Stimulated activated CD8-positive, alpha-beta memory T cell treated with anti-CD3 and anti-CD28 coated beads, Interleukin-4, amount 100 ng/mL, for 48 hours (primary cell): ENCODE measurements at regions not wholly inside any gene's neighbourhood (a gene's known extent, or its start where the extent isn't known, plus 50 kb on each side); places are given as distances from the start of the nearest gene placed in this dataset.
A peak's percentile ranks its signal among the peaks of the same experiment; 100 is the strongest.

ENCODE experiments used
- DNase-seq: peaks from one replicate; pipeline ENCODE4 v3.0.0-alpha.2; 2020

GRCh38 chr20:56975838-56976237 lies 290.6 kb downstream of the BMP7 start:
- no peak for DNase-seq

DNA sequence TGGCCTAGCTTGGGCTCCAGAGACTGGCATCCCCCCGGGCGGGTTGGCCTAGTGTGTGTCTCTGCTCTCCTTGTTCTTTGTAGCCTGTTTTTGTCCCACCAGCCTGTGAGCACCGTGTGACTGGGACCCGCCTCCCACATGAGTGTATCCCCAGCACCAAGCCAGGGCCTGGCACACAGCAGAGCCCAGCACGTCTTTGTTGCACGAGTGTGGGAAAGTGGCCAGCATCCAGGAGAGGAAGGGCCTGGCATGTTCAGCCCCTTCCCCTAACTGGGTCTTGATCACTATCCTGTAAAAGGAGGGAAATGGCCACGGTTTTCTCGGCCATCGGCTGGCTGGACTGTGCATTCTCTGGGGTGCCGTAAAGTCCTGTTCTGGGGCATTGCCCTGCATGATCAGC lies 290.1 kb downstream of the BMP7 start:
- no peak for DNase-seq

DNA sequence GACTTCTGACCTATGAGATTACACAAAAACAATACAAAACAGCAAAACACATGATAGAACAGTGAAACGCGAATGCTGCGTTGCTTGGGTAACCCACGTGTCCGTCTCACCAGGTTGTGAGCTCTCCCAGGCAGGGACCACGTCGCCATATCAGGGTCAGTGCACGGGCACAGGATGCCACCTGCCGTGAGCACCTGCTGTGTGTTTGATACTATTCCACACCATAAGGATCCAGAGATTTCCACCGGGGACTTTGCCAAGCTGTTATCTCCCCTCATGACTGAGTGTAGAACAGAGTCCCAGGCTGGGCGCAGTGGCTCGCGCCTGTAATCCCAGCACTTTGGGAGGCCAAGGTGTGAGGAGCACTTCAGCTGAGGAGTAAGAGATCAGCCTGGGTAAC lies 288.0 kb downstream of the BMP7 start:
- no peak for DNase-seq

GRCh38 chr20:56979125-56979524 lies 287.3 kb downstream of the BMP7 start:
- no peak for DNase-seq

GRCh38 chr20:56981301-56981700 lies 285.1 kb downstream of the BMP7 start:
- no peak for DNase-seq

GRCh38 chr20:56983813-56984212 lies 282.6 kb downstream of the BMP7 start:
- no peak for DNase-seq

GRCh38 chr20:56985066-56985685 lies 281.3 kb downstream of the BMP7 start:
- DNase-seq, result no peak

DNA sequence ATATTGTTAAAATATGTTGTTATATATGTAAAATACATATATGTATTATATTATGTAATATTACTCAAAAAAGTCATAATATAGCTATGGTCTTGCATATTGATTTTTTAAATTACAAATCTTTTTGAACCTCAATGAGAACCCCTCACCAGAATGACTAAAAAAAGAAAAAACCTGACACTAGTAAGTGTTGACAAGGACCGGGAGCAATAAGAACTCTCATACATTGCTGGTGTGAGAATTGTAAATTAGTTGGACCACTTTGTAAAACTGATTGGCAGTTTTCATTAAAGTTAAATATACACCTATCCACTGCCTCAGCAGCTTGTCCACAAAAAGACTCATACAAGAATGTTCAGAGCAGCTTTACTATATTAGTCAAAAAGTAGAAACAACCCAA lies 280.0 kb downstream of the BMP7 start:
- no peak for DNase-seq

- no peak for DNase-seq
Measured at GRCh38 chr20:56986931-56987720, 279.3 kb downstream of the BMP7 start.

GRCh38 chr20:56987986-56988385 lies 278.5 kb downstream of the BMP7 start:
- DNase-seq, result no peak

- no peak for DNase-seq
Measured at GRCh38 chr20:56988446-56988845, 278.0 kb downstream of the BMP7 start.

DNA sequence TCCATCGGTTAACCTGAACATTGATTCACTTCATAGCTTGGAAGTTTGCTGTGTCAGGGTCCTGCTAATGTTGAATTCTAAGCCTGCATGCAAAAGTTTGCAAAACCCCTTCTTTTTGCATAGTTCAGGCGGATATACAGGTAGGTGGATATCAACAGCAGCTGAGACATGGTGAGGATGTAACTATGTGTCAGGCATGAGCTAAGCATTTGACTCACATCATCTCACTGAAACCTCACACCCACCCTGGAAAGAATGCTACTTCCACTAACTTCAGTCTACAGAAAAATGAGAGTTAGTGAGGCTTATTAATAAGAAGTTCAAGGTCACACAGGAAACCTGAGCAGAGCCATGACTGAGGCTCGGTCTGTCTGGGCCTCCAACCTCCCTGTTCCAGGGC lies 276.9 kb downstream of the BMP7 start:
- DNase-seq, result no peak

GRCh38 chr20:56993020-56993559 lies 273.4 kb downstream of the BMP7 start:
- DNase-seq, result no peak

DNA sequence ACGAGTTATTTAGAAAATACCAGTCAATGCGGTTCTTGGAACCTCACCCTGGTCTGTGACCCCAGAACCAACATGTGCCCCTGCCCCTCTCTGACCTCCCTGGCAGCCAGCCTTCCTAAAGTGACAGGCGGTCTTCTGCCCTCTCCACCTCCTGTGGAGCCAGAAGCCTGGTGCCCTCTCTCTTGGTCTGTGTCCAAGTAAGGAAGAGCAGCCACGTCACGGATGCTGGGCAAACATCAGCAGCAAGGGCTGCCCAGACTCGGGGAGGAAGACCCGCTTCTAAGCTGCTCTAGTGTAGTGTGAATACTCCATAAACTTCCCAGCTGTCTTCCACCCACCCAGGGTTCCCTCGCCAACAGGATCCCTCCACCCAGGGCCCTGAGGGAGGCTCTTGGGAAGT lies 272.4 kb downstream of the BMP7 start:
- no peak for DNase-seq

DNA sequence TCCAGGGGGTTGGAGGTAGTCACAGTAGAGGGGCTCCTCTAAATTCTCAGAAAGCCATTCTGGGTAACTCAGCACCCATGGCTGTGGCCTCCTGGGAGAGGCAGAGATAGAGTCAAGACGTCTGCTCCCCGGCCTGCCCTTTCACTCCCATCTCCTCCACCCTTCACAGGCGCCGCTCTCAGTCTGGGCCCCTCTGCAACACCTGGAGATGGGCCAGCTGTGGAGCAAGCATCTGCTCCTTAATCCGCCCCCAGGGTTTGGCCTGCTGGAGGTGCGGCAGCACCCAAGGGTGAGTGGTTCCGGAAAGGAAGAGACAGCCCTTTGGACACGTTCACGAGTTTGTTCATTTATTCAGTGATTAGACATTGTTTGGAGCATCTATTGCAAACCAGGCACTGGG lies 271.3 kb downstream of the BMP7 start:
- no peak for DNase-seq

GRCh38 chr20:56995635-56996075 lies 270.8 kb downstream of the BMP7 start:
- peak; percentile 30 for DNase-seq

- DNase-seq, result no peak
Measured at GRCh38 chr20:56996533-56996932, 269.9 kb downstream of the BMP7 start.

GRCh38 chr20:56998438-56998837 lies 268.0 kb downstream of the BMP7 start:
- DNase-seq, result no peak

DNA sequence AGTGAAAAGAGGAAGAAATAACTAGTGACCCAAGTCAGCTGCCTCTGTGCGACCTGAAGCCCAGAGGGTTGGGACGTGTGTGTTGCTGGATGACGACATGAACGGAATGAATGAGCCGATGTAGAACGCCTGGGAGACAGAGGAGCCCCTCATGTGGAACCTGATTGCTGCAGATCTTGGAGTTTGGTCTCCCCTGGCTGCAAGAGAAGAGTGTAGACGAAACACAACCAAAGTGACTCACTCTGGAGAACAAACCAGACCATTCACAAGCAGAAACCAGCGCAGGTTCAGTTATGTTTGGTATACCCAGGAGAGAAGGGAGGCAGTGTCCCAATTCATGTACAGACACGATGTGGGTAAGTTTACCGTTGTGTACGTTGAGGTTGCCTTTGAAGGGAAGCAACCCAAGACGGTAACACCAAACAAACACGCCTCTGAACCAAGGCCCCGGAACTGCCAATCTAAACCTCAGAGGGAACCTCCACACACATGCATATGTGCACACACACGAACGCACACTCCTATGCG lies 265.9 kb downstream of the BMP7 start:
- no peak for DNase-seq

DNA sequence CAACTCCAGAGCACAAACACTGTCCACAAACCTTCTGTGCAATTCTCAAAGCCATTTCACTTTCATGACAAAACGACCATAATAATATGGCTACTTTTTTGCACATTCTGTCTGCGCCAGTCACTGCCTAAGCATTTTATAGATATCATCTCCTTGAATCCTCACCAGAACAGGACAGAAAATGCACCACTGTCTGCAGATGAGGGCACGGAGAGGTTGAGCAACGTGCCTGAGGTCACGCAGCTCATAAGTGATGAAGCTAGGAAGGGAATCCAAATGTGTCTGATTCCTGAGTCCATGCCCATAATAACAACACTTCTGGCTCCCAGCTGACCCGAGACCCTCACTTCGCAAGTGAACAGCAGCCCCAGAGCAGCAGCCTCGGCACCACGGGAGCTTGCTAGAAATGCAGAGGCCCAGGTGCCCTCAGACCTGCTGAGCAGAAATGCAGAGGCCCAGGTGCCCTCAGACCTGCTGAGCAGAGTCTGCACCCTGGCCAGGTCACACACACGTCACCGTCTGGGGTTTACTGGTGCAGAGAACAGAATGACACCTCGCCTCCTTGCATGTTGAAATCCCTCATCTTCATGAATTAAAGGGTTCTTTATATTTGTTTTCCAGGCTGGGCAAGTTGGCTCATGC lies 265.2 kb downstream of the BMP7 start:
- no peak for DNase-seq

GRCh38 chr20:57002066-57002570 lies 264.3 kb downstream of the BMP7 start:
- DNase-seq, result no peak

DNA sequence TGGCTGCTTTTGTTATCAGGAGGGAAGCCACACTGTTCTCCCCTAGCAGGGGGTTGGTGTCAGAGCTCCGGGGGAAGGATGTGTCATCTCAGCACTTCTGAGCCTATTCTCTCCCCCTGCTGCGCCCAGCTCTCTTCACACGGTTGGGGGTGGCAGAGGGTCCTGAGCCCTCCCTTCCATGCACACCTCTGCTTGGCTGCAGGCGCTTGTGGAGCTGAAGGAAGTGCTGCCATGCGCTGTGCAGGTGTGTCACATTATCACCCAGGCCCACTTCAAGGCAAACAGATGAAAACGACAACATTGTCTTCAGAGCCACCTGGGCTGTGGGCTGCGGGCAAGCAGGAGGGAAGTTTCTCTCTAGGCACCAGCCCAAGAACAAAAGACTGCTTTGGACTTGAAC lies 263.4 kb downstream of the BMP7 start:
- no peak for DNase-seq

DNA sequence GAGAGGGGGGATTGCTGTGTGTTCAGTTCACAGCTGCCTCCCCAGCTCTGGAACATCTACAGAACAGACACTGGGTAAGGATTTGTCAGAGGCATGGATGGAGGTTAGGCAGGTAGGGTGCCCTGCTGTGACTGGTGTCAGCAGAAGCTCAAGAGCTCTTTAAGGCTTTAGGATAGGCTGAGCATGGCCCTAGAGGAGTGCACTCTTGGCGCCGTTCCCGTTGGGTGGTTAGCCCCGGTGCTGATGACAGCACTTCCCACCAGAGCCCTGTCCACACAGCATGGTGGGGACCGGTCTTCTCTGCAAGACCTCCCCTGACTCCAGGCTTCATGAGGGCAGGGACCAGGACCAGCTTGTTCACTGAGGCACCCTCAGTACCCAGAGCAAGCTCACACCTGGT lies 262.0 kb downstream of the BMP7 start:
- no peak for DNase-seq
